Central memory CD4-positive, alpha-beta T cell (primary cell): ENCODE measurements at regions not wholly inside any gene's neighbourhood (a gene's known extent, or its start where the extent isn't known, plus 50 kb on each side); places are given as distances from the start of the nearest gene placed in this dataset.

ENCODE experiments used
- DNase-seq: peaks from one replicate; pipeline ENCODE4 v3.0.0; 2022

DNA sequence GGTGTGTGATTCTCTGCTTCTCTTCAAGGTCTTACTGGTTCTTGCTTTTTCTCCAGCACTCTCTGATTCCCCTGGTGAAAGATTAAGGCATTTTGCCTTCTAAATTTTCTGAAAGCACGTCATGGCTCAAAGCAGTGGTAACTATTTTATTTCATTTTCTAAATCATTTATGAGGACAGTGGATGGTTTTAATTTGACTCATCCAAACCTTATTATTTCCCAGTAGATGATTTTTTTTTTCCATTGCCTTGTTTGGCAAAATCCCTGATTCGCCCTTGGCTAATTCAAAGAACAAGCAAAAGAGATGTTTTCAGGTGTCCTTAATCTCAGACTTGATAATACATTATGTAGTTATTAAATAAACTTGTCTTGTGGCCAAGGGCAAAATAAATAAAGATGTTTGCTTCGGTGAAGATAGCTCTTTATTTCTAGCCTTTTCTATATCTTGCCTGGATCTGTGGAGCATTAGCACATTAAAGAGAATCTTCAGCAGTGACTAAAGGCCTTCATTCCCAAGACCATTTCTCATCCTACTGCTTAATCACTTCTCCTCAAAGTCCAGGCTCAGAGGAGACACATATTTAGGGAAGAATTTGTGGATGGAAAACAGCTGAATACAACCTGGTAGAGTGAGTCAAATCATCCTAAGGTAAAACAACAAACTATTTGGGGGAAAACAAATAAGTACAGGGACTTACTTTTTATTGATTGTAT is 359.8 kb downstream of the DUSP10 start:
- DNase-seq = no peak

DNA sequence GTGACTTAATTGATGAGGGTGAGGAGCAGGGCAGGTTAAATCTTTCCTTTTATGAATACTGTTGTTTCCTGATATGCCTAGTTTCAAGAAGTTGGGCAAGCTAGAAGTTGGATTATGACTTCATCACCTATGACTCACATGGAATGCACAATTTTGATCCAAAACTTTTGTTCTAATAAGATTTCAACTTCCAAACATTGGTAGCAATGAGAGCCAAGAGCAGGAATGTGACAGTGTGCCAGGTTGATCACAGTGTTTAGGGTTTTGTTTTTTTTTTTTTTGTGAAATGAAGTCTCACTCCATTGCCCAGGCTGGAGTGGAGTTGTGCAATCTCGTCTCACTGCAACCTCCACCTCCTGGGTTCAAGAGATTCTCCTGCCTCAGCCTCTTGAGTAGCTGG is 349.4 kb downstream of the DUSP10 start:
- no peak for DNase-seq

DNA sequence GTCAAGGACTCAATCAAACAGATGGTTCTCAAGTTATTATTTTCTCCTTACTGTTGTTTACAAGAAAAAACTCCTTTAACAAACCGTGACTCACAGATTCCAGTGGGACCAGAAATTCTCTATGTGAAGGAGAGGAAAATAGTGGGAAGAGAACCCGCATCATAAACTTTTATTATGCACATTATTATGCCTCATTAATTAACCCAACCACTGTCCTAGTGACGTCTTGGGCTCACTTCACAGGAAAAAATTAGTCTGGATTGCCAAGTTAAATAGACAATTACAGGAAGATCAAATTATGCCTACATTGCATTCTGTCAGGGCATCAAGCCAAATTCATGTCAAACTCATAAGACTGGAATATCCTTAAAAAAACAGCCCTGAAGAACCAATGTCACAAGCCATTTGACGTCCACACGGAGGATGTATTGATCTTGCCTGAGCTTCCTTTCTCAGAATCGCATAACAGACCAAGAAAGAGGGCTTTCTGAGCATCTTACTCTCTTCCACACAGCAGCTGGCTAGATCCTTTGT is 347.8 kb downstream of the DUSP10 start:
- DNase-seq = no peak

GRCh38 chr1:221396526-221396925 is 345.4 kb downstream of the DUSP10 start:
- DNase-seq = no peak

DNA sequence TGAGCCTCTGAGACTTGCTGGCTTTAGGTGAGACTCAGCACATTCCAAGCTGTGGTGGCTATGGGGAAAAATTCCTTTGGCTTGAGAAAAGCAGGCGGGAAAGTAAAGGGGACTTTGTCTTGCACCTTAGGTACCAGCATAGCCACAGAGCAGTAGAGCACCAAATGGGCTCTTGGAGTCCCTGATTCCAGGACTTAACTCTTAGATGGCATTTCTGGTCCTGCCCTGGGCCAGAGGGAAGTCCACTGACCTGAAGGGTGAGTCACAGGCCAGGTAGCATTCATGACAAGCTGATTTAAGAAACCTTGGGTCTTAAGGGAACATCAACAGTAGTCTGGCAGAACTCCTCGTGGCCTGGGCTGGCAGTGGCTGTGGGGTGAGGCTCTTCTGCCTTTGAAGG is 344.7 kb downstream of the DUSP10 start:
- no peak for DNase-seq

GRCh38 chr1:221397606-221398005 is 344.3 kb downstream of the DUSP10 start:
- no peak for DNase-seq

DNA sequence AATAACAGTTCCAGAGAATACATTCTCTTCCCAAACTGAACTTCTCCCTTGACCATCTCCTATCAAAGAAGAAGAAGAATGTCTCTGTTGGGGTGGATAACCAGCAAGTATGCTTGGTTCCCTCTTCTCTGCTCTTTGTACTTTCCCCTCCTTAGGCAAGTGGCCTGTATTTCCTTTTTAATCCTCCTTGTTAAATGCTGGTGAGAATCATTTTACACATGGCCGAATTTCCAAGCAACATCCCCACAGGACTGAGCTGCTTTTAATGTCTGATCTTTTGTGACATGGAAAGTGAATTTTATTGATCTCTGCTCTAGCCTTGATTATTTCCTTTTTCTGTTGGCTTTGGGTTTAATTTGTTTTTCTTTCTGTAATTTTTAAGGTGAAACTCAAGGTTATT is 336.7 kb downstream of the DUSP10 start:
- no peak for DNase-seq

- DNase-seq = no peak
Observed at GRCh38 chr1:221408117-221408803, 333.6 kb downstream of the DUSP10 start.

DNA sequence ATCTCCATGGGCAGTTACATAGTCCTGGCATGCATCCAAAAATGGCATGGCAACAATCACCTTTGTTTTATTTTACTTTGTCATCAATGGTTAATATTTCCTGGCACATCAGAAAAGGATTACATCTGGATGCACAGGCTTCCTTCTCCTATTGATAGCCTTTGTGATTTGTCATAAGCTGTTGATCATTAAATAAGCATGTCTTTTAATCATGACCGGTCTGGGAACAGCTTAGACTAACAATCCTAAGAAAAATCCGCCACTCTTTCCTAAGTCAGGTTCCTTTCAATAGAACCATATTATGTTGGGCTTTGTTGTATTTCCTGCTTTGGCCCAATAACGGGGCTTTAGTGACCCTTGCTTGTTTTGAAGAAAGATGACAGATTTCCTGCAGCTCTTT is 330.6 kb downstream of the DUSP10 start:
- DNase-seq = no peak

- DNase-seq = no peak
Observed at GRCh38 chr1:221414772-221415539, 326.9 kb downstream of the DUSP10 start.

- DNase-seq = no peak
Observed at GRCh38 chr1:221415651-221416050, 326.2 kb downstream of the DUSP10 start.

DNA sequence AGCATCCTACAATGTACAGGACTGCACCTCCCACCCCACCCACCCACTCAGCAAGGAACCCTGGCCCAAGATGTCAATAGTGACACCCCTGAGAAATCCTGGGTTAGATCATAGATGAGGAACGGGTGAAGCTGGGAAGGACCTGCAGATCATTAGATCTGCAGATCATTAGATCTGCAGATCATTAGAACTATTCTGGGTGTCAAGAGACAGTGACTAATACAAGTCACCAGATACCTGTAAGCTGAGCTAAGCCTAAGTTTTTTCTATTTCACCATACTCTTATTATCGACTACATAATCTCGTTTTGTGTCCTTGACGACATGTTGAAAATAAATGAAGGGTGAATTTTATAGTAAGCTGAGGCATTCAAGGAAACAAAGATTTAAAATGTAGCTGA is 325.7 kb downstream of the DUSP10 start:
- DNase-seq = no peak

DNA sequence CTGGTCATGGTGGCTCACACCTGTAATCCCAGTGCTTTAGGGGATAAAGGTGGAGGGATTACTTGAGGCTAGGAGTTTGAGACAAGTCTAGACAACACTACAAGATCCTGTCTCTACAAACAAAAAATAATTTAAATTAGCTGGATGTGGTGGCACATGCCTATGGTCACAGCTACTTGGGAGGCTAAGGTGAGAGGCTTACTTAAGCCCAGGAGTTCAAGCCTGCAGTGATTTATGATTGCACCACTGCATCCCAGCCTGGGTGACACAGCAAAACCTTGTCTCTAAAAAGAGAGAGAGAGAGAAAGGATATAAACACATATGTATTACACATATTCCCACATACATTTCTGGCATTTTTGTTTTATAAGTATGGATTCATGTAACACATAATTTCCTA is 325.2 kb downstream of the DUSP10 start:
- DNase-seq = no peak

DNA sequence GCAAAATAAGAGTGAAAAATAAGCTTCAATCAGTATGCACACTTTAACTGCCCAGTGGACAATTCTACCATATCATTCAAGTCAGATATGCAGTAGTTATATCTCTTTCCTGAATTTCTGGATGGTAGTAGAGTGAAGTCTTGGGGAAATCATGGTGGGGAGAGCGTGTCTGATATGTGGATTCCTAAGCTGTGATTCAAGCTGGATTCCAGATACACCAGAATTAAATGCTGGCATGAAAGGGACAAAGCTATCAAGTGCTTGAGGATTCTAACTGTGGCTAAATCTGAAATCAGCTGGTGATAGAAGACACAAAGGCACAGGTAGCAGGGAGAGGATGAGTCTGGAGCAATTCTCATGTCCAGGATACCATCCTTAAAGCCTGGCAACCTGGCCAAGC is 323.5 kb downstream of the DUSP10 start:
- DNase-seq = no peak

DNA sequence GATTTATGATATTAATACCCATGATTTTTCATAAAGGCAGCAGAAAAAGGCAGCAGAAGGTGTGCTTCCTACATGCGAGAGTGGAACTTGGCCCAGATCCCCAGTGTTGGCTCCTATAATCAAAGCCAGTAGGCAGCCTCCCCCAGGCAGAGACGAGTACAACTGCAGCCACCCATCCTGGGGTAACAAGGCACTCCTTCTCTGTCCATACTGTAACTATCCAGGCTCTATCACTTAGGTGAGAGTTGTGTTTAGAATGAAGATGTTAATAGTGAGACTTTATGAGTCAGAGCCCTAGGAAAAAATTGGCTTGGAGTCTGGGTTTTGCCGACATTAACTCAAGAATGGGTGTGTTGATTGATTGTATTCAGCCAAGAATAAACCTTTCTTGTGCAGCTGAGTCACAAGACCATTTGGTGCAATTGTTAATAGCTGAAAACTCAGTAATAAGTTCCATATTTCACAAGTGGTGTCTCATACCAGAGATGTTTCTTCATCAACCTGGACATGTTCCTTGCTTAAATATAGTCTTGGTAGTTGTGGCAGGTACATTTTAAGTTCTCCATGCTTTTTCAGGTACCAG is 322.3 kb downstream of the DUSP10 start:
- DNase-seq = no peak

GRCh38 chr1:221429264-221429663 is 312.6 kb downstream of the DUSP10 start:
- DNase-seq = no peak

DNA sequence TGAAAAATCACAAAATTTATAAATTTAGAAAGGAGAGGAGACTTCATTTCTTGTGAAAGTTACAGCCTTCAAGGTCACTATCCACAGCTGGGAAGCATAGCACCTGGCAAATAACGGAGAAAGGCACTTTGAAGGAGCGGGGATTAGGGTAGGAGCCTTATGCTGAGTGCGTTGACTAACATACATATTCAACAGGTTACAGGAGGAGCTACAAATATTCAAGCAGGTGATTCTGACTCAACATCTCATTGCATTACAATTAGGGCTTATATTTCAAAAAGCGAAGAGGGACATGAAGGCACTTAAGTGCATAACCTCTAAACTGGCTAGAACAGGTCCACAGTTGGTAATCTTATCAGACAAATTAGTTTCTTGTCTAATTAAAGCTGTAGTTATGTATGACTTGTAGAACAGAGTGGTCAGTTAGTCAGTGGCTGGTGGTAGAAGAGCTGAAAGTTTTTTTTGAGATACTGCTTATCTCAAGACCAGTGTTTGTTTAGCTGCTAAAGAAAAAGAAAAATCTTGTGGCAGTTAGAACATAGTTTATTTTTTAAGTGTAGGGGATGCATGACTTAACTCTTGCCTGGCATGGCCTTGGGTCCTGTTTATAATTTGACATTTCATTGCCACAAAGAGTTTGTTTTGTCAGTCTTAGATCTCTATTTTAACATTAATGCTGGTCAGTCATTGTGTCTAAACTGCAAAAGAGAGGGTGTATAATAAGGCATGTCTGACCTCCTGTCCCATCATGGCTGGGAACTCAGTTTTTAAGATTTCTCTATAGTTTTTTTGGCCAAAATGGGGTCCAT is 311.5 kb downstream of the DUSP10 start:
- no peak for DNase-seq

DNA sequence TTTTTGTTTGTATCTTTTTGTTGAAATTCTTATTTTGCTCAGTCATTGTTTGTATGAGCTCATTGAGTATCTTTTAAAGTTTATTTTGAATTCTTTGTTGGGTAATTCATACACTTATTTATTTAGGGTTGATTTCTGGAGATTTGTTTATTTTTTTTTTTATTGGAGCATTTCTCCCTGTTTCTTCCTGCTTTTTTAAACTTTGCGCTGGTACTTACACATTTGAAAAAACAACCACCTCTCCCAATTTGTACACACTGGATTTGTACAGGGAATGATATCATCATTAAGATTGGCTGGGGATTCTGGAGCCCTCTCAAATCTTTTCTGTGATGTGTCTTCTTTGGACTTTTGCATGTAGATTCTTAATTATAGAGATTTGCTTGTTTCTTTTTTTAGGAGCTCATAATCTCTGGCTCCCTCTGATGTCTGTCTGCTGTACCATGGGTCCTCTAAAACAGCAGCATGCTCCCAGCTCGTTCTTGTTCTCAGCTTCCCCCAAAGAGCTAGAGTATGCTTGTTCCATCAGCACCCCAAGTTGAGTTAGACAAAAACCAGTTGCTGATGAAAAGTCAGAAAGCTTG is 310.7 kb downstream of the DUSP10 start:
- DNase-seq = no peak

DNA sequence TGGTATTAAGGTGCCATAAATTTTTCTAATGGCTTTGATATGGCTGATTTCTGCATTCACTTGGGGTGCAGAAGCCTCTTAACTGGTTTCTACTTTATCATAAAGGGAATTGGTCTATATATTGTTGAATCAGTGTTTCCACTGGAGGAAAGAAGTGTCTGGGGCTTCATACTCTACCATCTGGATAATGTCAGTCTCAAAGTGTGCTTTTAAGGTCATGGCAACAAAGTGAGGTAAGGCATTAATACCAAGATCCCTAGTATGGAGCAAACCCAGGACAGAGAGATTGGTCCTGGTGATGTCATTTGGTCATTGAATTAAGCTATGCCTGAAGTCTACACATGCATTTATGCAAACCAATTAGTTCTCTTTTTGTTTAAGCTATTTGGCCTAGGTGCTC is 309.9 kb downstream of the DUSP10 start:
- DNase-seq = no peak

DNA sequence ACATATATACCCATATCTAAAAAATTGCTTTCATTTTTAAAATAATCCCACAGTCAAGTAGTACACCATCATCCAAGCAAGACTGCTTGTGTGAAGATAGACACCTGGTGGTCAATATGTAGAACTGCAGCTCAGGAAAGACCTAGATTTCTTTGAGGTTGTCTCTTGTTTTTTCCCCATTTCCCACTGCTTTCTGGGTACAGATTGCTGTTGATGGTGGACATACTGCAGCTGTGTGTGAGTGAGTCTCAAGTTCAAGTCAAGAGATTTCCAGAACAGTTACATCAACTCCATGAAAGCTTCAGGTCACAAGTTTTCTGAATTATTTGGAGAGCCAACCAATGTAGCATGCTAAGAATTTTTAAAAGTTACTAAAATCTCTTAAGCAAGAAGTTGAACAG is 306.4 kb downstream of the DUSP10 start:
- peak; percentile 22 for DNase-seq

GRCh38 chr1:221437171-221437570 is 304.7 kb downstream of the DUSP10 start:
- no peak for DNase-seq

GRCh38 chr1:221437926-221438325 is 304.0 kb downstream of the DUSP10 start:
- DNase-seq = no peak
